Peyer's patch (tissue), 4 donors: ENCODE measurements at regions not wholly inside any gene's neighbourhood (a gene's known extent, or its start where the extent isn't known, plus 50 kb on each side); places are given as distances from the start of the nearest gene placed in this dataset.

Source experiments
- DNase-seq, 3 donors: peaks; one replicate each; pipeline ENCODE4 v3.0.0-alpha.2; 2017 to 2019
- H3K27ac ChIP-seq, 4 donors: fragments of 200-600 bp; sonication (generic); one replicate each; pipeline ENCODE4 v1.5.1; 2016 to 2019
- H3K27me3 ChIP-seq, 2 donors: fragments of 200-600 bp; sonication (generic); one replicate each; pipeline ENCODE4 v1.5.1; 2019
- H3K36me3 ChIP-seq, 3 donors: fragments of 200-600 bp; sonication (generic); one replicate each; pipeline ENCODE4 v1.5.1; 2016 to 2019
- H3K4me1 ChIP-seq, 4 donors: fragments of 200-600 bp; sonication (generic); one replicate each; pipeline ENCODE4 v1.5.1; 2016 to 2019
- H3K4me3 ChIP-seq, 4 donors: fragments of 200-600 bp; sonication (generic); 1 replicate in 3 of 4; 2 replicates in 1 of 4; pipeline ENCODE4 v1.5.1; 2016 to 2019; ENCODE audit warnings: mild to moderate bottlenecking in 1 of 4
- H3K9me3 ChIP-seq, 4 donors: fragments of 200-600 bp; sonication (generic); one replicate each; pipeline ENCODE4 v1.5.1; 2016 to 2019; ENCODE audit warnings: mild to moderate bottlenecking in 1 of 4
- POLR2A ChIP-seq, 2 donors: fragments of 450-650 bp; IDR thresholded peaks; one replicate each; pipeline ENCODE4 v1.5.1; 2017; ENCODE audit warnings: antibody characterized with exemption in 2 of 2, mild to moderate bottlenecking in 2 of 2, moderate library complexity in 2 of 2
- TF ChIP-seq, protein P1 (sequence below), 6 experiments: fragments of 450-650 bp in 4 of 6; fragments of 200-600 bp in 2 of 6; sonication (generic) in 1 of 6; IDR thresholded peaks; one replicate each; pipeline ENCODE4 v1.5.1; 2017 to 2019; ENCODE audit warnings: antibody characterized with exemption in 6 of 6, mild to moderate bottlenecking in 3 of 6, moderate library complexity in 1 of 6

DNA sequence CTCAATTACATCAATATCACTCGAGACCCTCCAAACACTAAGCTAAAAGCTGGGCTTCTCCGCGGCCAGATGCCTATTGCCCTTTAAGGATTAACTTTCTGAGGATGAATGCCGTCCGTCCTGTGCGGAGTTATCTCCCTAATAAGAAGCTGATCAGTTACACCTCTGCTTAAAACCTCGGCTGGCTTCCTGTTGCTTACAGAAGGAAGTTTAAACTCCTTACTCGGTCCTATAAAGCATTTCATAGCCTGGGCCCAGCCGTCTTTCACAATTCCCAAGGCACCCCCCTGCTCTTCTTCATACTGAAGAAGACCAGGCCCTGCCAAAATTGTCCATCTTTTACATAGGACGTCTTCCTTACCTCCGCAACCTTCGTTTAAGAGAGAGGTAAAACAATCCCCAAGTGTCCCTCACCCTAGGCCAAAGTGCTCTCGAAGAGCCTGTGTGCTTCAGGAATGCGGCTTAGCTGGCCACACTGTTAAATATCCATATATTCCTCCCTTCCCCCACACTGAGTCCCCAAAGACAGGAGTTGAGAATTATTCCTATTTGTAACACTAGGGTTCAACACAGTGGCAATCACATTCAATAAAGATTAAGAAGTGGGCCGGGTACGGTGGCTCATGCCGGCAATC, 112.6 kb upstream of the IRX5 start:
- Histone ChIP-seq H3K4me3 (no peak overlapping the region), H3K4me1 (no peaks in the 10 kb centered on the region)
- no peak for TF ChIP-seq POLR2A (IDR thresholded peaks at IDR 0.05)
- TF ChIP-seq, protein P1, sequence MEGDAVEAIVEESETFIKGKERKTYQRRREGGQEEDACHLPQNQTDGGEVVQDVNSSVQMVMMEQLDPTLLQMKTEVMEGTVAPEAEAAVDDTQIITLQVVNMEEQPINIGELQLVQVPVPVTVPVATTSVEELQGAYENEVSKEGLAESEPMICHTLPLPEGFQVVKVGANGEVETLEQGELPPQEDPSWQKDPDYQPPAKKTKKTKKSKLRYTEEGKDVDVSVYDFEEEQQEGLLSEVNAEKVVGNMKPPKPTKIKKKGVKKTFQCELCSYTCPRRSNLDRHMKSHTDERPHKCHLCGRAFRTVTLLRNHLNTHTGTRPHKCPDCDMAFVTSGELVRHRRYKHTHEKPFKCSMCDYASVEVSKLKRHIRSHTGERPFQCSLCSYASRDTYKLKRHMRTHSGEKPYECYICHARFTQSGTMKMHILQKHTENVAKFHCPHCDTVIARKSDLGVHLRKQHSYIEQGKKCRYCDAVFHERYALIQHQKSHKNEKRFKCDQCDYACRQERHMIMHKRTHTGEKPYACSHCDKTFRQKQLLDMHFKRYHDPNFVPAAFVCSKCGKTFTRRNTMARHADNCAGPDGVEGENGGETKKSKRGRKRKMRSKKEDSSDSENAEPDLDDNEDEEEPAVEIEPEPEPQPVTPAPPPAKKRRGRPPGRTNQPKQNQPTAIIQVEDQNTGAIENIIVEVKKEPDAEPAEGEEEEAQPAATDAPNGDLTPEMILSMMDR (IDR thresholded peaks at IDR 0.05): no peak

DNA sequence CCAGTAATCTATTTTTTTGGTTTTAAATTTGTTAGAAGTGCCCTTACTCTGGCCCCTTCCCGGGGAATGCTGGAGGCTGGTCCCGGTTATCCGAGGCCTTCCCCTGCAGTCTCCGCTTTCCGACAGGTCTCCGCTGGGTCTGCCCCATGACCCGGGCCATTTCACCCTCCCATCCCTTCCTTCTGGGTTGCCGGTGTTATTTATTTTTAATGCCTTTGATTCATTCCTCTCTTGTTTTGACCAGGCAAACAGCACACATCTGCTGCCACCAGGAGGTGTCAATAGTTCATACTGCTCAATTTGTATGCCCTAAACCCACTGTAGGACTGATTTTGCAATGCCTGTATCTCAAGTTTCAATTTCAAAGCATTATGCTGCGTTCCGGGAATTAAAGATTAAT, 113.2 kb upstream of the IRX5 start:
- Histone ChIP-seq H3K4me1 (no peaks in the 10 kb centered on the region), H3K9me3 (no peaks in the 10 kb centered on the region), H3K27me3 (no peaks in the 10 kb centered on the region), H3K4me3 (no peak overlapping the region), H3K27ac (no peak overlapping the region), H3K36me3 (no peaks in the 10 kb centered on the region)
- DNase-seq: no peak
- TF ChIP-seq, protein P1 (IDR thresholded peaks at IDR 0.05): no peak
- no peak for TF ChIP-seq POLR2A (IDR thresholded peaks at IDR 0.05)

More for the DNA sequence above, 112.6 kb upstream of the IRX5 start:
- H3K27me3 ChIP-seq: no peaks in the 10 kb centered on the region
- no peak for DNase-seq
- H3K9me3 ChIP-seq: no peaks in the 10 kb centered on the region
- H3K27ac ChIP-seq: no peak overlapping the region
- no peaks in the 10 kb centered on the region for H3K36me3 ChIP-seq

DNA sequence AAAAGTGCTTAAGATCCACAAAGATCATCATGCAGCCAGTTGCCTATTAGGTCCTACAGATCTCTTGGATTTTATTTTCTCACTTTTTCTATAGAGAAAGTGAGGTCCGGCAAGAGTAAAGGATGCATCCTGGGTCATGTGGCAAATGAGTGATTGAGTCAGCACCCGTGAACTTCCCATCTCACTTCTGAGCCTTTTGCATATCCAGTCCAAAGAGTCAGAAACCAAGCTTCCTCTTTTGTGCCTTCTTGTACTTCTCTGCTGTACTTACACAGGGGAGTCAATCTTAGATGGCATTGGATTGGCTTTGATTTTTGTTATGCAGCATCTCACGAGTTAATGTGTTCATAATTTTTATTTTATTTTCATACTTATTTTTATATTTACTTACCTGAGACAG, 114.2 kb upstream of the IRX5 start:
- Histone ChIP-seq H3K4me1 (no peaks in the 10 kb centered on the region), H3K27me3 (no peaks in the 10 kb centered on the region), H3K36me3 (no peaks in the 10 kb centered on the region), H3K9me3 (no peaks in the 10 kb centered on the region), H3K27ac (no peak overlapping the region), H3K4me3 (no peak overlapping the region)
- no peak for TF ChIP-seq POLR2A (IDR thresholded peaks at IDR 0.05)
- TF ChIP-seq, protein P1 (IDR thresholded peaks at IDR 0.05): no peak
- no peak for DNase-seq

GRCh38 chr16:54815177-54815576, 115.5 kb upstream of the IRX5 start:
- Histone ChIP-seq H3K27me3 (no peaks in the 10 kb centered on the region), H3K9me3 (no peaks in the 10 kb centered on the region), H3K4me1 (no peaks in the 10 kb centered on the region), H3K36me3 (no peaks in the 10 kb centered on the region), H3K4me3 (no peak overlapping the region), H3K27ac (no peak overlapping the region)
- TF ChIP-seq POLR2A (IDR thresholded peaks at IDR 0.05): no peak
- TF ChIP-seq, protein P1 (IDR thresholded peaks at IDR 0.05): no peak
- DNase-seq: no peak

DNA sequence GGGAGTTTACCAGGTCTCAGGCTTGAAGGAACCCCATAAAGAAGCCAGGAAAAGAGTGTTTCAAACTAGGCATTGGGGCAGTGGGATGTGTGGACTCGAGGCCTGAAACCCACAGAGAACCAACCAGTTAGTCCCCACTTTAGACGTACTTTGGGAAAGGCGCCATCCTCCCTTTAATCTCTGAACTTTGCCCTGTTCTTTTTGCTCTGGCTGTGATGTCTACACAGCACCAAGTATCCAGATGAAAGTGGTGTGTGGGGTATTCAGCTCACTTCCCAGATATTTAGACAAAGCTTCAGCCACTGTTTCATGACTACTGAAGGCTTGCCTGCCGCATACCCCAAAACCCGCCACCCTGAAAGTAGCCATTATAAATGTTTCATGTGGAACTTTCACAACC, 116.9 kb upstream of the IRX5 start:
- no peak for DNase-seq
- H3K27me3 ChIP-seq: no peaks in the 10 kb centered on the region
- H3K4me1 ChIP-seq: no peaks in the 10 kb centered on the region
- no peak overlapping the region for H3K27ac ChIP-seq
- H3K36me3 ChIP-seq: no peaks in the 10 kb centered on the region
- TF ChIP-seq, protein P1 (IDR thresholded peaks at IDR 0.05): no peak
- TF ChIP-seq POLR2A (IDR thresholded peaks at IDR 0.05): no peak
- H3K9me3 ChIP-seq: no peaks in the 10 kb centered on the region
- H3K4me3 ChIP-seq: no peak overlapping the region

DNA sequence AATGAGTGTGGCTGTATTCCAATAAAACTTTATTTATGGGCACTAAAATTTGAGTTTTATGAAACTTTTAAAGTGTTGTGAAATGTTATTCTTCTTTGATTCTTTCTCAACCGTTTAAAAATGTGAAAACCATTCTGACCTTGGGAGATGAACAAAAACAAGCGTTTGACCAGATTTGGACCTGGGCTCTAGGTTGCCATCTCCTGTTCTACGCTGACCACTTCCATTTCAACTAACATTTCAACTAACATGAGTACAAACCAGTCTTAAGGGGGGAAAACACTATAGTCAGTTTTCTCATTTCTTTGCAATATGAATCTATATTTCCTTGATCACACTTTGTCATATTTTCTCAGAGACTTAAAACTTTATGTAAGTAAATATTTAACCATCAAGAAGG, 118.4 kb upstream of the IRX5 start:
- Histone ChIP-seq H3K27ac (no peak overlapping the region), H3K36me3 (no peaks in the 10 kb centered on the region), H3K4me3 (no peak overlapping the region), H3K9me3 (no peaks in the 10 kb centered on the region), H3K4me1 (no peaks in the 10 kb centered on the region), H3K27me3 (no peaks in the 10 kb centered on the region)
- TF ChIP-seq, protein P1 (IDR thresholded peaks at IDR 0.05): no peak
- TF ChIP-seq POLR2A (IDR thresholded peaks at IDR 0.05): no peak
- no peak for DNase-seq
